Liver (tissue), 8 donors: ENCODE measurements at regions not wholly inside any gene's neighbourhood (a gene's known extent, or its start where the extent isn't known, plus 50 kb on each side); places are given as distances from the start of the nearest gene placed in this dataset.

Source experiments
- DNase-seq: peaks from one replicate; pipeline ENCODE4 v3.0.0-alpha.2; 2017; ENCODE audit warnings: low spot score
- H3K27ac ChIP-seq, 2 donors: one replicate each; pipeline ENCODE4 v1.7.0; 2013; ENCODE audit warnings: inconsistent platforms in 2 of 2, low read length in 2 of 2, control low read depth in 1 of 2, low read depth in 1 of 2, mild to moderate bottlenecking in 1 of 2
- H3K27me3 ChIP-seq, 4 donors: one replicate each; pipeline versions ENCODE4 v1.6.1 to v1.7.0; 2013; ENCODE audit warnings: low read length in 3 of 4, inconsistent platforms in 1 of 4, mild to moderate bottlenecking in 1 of 4, moderate library complexity in 1 of 4; ENCODE audit not compliant: control insufficient read depth in 4 of 4, insufficient read depth in 4 of 4
- H3K36me3 ChIP-seq, 4 donors: one replicate each; pipeline versions ENCODE4 v1.6.1 to v1.7.0; 2013; ENCODE audit warnings: low read length in 3 of 4, mild to moderate bottlenecking in 3 of 4, low read depth in 1 of 4, moderate library complexity in 1 of 4; ENCODE audit not compliant: control insufficient read depth in 4 of 4, insufficient read depth in 3 of 4
- H3K4me1 ChIP-seq, 4 donors: one replicate each; pipeline versions ENCODE4 v1.6.1 to v1.7.0; 2013; ENCODE audit warnings: low read length in 3 of 4, mild to moderate bottlenecking in 3 of 4, moderate library complexity in 1 of 4; ENCODE audit not compliant: control insufficient read depth in 4 of 4, insufficient read depth in 4 of 4
- H3K4me3 ChIP-seq, 3 donors: one replicate each; pipeline versions ENCODE4 v1.6.1 to v1.7.0; 2013; ENCODE audit warnings: low read length in 3 of 3, control low read depth in 1 of 3, low read depth in 1 of 3, mild to moderate bottlenecking in 1 of 3
- H3K9ac ChIP-seq, 2 donors: one replicate each; pipeline ENCODE4 v1.7.0; 2013; ENCODE audit warnings: low read length in 2 of 2, mild to moderate bottlenecking in 2 of 2, moderate library complexity in 2 of 2, control low read depth in 1 of 2, low read depth in 1 of 2
- H3K9me3 ChIP-seq, 4 donors: one replicate each; pipeline versions ENCODE4 v1.6.1 to v1.7.0; 2013; ENCODE audit warnings: low read length in 3 of 4; ENCODE audit not compliant: control insufficient read depth in 4 of 4
- ATF3 ChIP-seq: IDR thresholded peaks from 2 replicates; pipeline ENCODE4 v1.6.1; 2016; ENCODE audit warnings: antibody characterized with exemption
- CTCF ChIP-seq: fragments of 150-350 bp; IDR thresholded peaks from 2 replicates; pipeline ENCODE4 v1.5.1; 2017; ENCODE audit warnings: improper control_type of control experiment, low read depth, low read length; ENCODE audit not compliant: missing input control
- EGR1 ChIP-seq, 2 donors: IDR thresholded peaks; 2 replicates each; pipeline ENCODE4 v1.6.1; 2016 to 2018; ENCODE audit warnings: antibody characterized with exemption in 2 of 2, low read depth in 2 of 2
- FOXA1 ChIP-seq: IDR thresholded peaks from 2 replicates; pipeline ENCODE4 v1.6.1; 2016; ENCODE audit warnings: antibody characterized with exemption
- FOXA2 ChIP-seq: IDR thresholded peaks from 2 replicates; pipeline ENCODE4 v1.6.1; 2016; ENCODE audit warnings: antibody characterized with exemption
- GABPA ChIP-seq, 2 donors: IDR thresholded peaks in 1 of 2; conservative IDR thresholded peaks in 1 of 2; 2 replicates each; pipeline ENCODE4 v1.6.1; 2016; ENCODE audit warnings: antibody characterized with exemption in 2 of 2, mild to moderate bottlenecking in 1 of 2, moderate library complexity in 1 of 2
- HNF4A ChIP-seq, 2 donors: conservative IDR thresholded peaks; 2 replicates each; pipeline ENCODE4 v1.6.1; 2016; ENCODE audit warnings: antibody characterized with exemption in 2 of 2, mild to moderate bottlenecking in 2 of 2
- HNF4G ChIP-seq: IDR thresholded peaks from 2 replicates; pipeline ENCODE4 v1.6.1; 2016; ENCODE audit warnings: antibody characterized with exemption
- JUND ChIP-seq, 2 donors: IDR thresholded peaks; 2 replicates each; pipeline ENCODE4 v1.6.1; 2016; ENCODE audit warnings: antibody characterized with exemption in 2 of 2
- MAX ChIP-seq: IDR thresholded peaks from 2 replicates; pipeline ENCODE4 v1.6.1; 2016; ENCODE audit warnings: antibody characterized with exemption
- NR2F2 ChIP-seq: IDR thresholded peaks from 2 replicates; pipeline ENCODE4 v1.6.1; 2016; ENCODE audit warnings: antibody characterized with exemption
- RAD21 ChIP-seq, 2 donors: IDR thresholded peaks; 2 replicates each; pipeline ENCODE4 v1.6.1; 2016; ENCODE audit warnings: antibody characterized with exemption in 2 of 2, mild to moderate bottlenecking in 2 of 2
- REST ChIP-seq: IDR thresholded peaks from 2 replicates; pipeline ENCODE4 v1.6.1; 2016; ENCODE audit warnings: antibody characterized with exemption, mild to moderate bottlenecking
- RXRA ChIP-seq, 2 donors: IDR thresholded peaks; 2 replicates each; pipeline ENCODE4 v1.6.1; 2017 to 2018; ENCODE audit warnings: antibody characterized with exemption in 2 of 2, mild to moderate bottlenecking in 1 of 2
- SP1 ChIP-seq: IDR thresholded peaks from 2 replicates; pipeline ENCODE4 v1.6.1; 2018; ENCODE audit warnings: antibody characterized with exemption, mild to moderate bottlenecking
- TAF1 ChIP-seq: conservative IDR thresholded peaks from 2 replicates; pipeline ENCODE4 v1.6.1; 2016; ENCODE audit warnings: antibody characterized with exemption, mild to moderate bottlenecking
- YY1 ChIP-seq: IDR thresholded peaks from 2 replicates; pipeline ENCODE4 v1.6.1; 2016; ENCODE audit warnings: antibody characterized with exemption, mild to moderate bottlenecking
- ZBTB33 ChIP-seq: IDR thresholded peaks from 2 replicates; pipeline ENCODE4 v1.6.1; 2016; ENCODE audit warnings: antibody characterized with exemption
- WGBS: extraction: QIAGEN DNeasy Blood & Tissue Kit; methylation state at CpG from one replicate; pipeline ENCODE4 v1.1.7; 2013; 5-methylcytosine and 5-hydroxymethylcytosine counted together
- donor health status: healthy.
- donor health status: healthy.
- donor health status: healthy.
- donor health status: healthy.
- donor health status: healthy.

GRCh38 chr5:173429489-173430150, 101.4 kb upstream of the STC2 start:
- H3K4me1 ChIP-seq = no peaks in the 10 kb centered on the region
- TF ChIP-seq GABPA (IDR thresholded peaks at IDR 0.05 in 1 of 2, conservative IDR thresholded peaks at IDR 0.05 in 1 of 2) (no peak), ATF3 (no peak), JUND (IDR thresholded peaks at IDR 0.05) (no peak), MAX (no peak), ZBTB33 (no peak), RXRA (IDR thresholded peaks at IDR 0.05) (no peak), EGR1 (IDR thresholded peaks at IDR 0.05; ENCODE audit: low read depth in 2 of 2) (no peak), YY1 (no peak), CTCF (no peak), REST (no peak), HNF4G (no peak), NR2F2 (no peak), TAF1 (no peak), FOXA2 (no peak), RAD21 (IDR thresholded peaks at IDR 0.05) (no peak), FOXA1 (no peak), SP1 (no peak), HNF4A (conservative IDR thresholded peaks at IDR 0.05) (no peak)
- 68% methylated on average over 3 of the region's 3 CpGs for WGBS

More at GRCh38 chr5:173429489-173430150, 101.4 kb upstream of the STC2 start:
- no peaks in the 10 kb centered on the region for H3K27me3 ChIP-seq
- H3K36me3 ChIP-seq = no peaks in the 10 kb centered on the region
- no peak overlapping the region for H3K9ac ChIP-seq
- H3K27ac ChIP-seq = no peak overlapping the region
- no peak overlapping the region for H3K4me3 ChIP-seq
- H3K9me3 ChIP-seq = peaks cover 0 to 3% (median under 1%) of the 10 kb centered on the region in 4 donors
- DNase-seq = no peak
